Neural progenitor cell (in vitro differentiated cells): ENCODE measurements at regions not wholly inside any gene's neighbourhood (a gene's known extent, or its start where the extent isn't known, plus 50 kb on each side); places are given as distances from the start of the nearest gene placed in this dataset.
A peak's percentile ranks its signal among the peaks of the same experiment; 100 is the strongest.

Experiments
- DNase-seq: peaks from one replicate; pipeline ENCODE4 v3.0.0-alpha.2; 2016; ENCODE audit warnings: low spot score
- H2AFZ ChIP-seq: fragments of 200-600 bp; sonication (generic); replicated peaks from 2 replicates; pipeline ENCODE4 v1.6.1; 2016; ENCODE audit warnings: antibody characterized with exemption
- H3F3A ChIP-seq: fragments of 200-600 bp; sonication (generic); 2 replicates; pipeline ENCODE4 v1.6.1; 2016; ENCODE audit warnings: antibody characterized with exemption, low read depth
- H3K27ac ChIP-seq: fragments of 200-600 bp; sonication (generic); 2 replicates; pipeline ENCODE4 v1.5.1; 2016; ENCODE audit warnings: mild to moderate bottlenecking
- H3K27me3 ChIP-seq: fragments of 200-600 bp; sonication (generic); 2 replicates; pipeline ENCODE4 v1.6.1; 2016; ENCODE audit warnings: mild to moderate bottlenecking, moderate library complexity
- H3K36me3 ChIP-seq: fragments of 200-600 bp; sonication (generic); 2 replicates; pipeline ENCODE4 v1.5.1; 2016
- H3K4me1 ChIP-seq: fragments of 200-600 bp; sonication (generic); 2 replicates; pipeline ENCODE4 v1.6.1; 2016; ENCODE audit warnings: mixed run types
- H3K4me2 ChIP-seq: fragments of 200-600 bp; sonication (generic); 2 replicates; pipeline ENCODE4 v1.6.1; 2016
- H3K4me3 ChIP-seq: fragments of 200-600 bp; sonication (generic); 2 replicates; pipeline ENCODE4 v1.5.1; 2016
- H3K79me2 ChIP-seq: fragments of 200-600 bp; sonication (generic); 2 replicates; pipeline ENCODE4 v1.6.1; 2016; ENCODE audit warnings: low read depth
- H3K9ac ChIP-seq: fragments of 200-600 bp; sonication (generic); 2 replicates; pipeline ENCODE4 v1.6.1; 2016
- H3K9me3 ChIP-seq: fragments of 200-600 bp; sonication (generic); 2 replicates; pipeline ENCODE4 v1.5.1; 2016; ENCODE audit warnings: low read depth
- H4K20me1 ChIP-seq: fragments of 200-600 bp; sonication (generic); 2 replicates; pipeline ENCODE4 v1.6.1; 2016; ENCODE audit warnings: low read depth
- H3K27ac Mint-ChIP-seq: 3 replicates; pipeline ENCODE4 v1.8.0; 2021; ENCODE audit warnings: mixed read lengths
- H3K27me3 Mint-ChIP-seq: 2 replicates; pipeline ENCODE4 v1.8.0; 2022; ENCODE audit warnings: low read depth, mild to moderate bottlenecking, inconsistent platforms, moderate library complexity, mixed read lengths; ENCODE audit not compliant: insufficient read depth
- H3K36me3 Mint-ChIP-seq: 3 replicates; pipeline ENCODE4 v1.8.0; 2021; ENCODE audit warnings: mixed read lengths
- H3K4me1 Mint-ChIP-seq: 3 replicates; pipeline ENCODE4 v1.8.0; 2021; ENCODE audit warnings: mixed read lengths
- H3K4me3 Mint-ChIP-seq: 3 replicates; pipeline ENCODE4 v1.8.0; 2021; ENCODE audit warnings: mild to moderate bottlenecking, moderate library complexity, mixed read lengths
- H3K9me3 Mint-ChIP-seq: 3 replicates; pipeline ENCODE4 v1.8.0; 2020; ENCODE audit warnings: mixed read lengths
- EZH2 ChIP-seq: fragments of 200-600 bp; sonication (generic); IDR thresholded peaks from 2 replicates; pipeline ENCODE4 v1.6.1; 2017; ENCODE audit warnings: antibody characterized with exemption, mild to moderate bottlenecking, moderate library complexity
- EZH2phosphoT487 ChIP-seq: fragments of 200-600 bp; sonication (generic); IDR thresholded peaks from 2 replicates; pipeline ENCODE4 v1.6.1; 2017; ENCODE audit warnings: antibody characterized with exemption
- TF ChIP-seq, protein P1 (sequence below): fragments of 200-600 bp; sonication (generic); IDR thresholded peaks from 2 replicates; pipeline ENCODE4 v1.5.1; 2017; ENCODE audit warnings: antibody characterized with exemption, mild to moderate bottlenecking

DNA sequence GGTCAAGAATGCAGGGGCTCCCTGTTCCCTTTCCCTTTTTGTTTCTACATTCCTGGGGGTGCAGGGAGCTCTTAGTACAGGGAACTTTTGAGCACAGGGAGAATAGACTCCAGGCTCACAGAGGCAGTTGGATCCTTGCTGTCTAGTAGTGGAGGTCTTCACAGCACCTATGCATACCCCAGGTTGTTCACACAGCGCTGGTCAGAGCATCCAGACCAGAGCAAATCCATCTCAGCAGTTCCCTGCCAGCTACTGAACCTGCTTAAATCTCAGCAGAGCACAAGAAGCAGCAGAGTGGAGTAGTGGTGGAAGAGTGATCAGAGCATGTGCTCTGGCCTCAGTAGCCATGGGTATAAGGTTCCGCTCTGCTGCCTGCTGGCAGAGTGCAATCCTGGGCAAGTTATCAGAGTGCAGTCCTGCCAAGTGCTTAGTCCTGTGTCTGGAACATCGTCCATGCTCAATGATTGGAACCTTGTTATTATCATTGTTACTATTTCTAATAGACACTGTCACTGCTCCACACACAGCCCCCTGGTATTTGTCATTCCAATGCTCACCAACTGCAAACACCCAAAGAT is 220.4 kb downstream of the CBLN1 start:
- Histone ChIP-seq H3K27me3 (no peaks in the 10 kb centered on the region), H3K9ac (no peak overlapping the region), H3K79me2 (no peaks in the 10 kb centered on the region), H3F3A (peaks cover 2% of the 10 kb centered on the region), H3K9me3 (no peaks in the 10 kb centered on the region), H3K36me3 (no peaks in the 10 kb centered on the region), H3K4me1 (peaks cover 9% of the 10 kb centered on the region), H3K4me3 (no peak overlapping the region), H4K20me1 (no peaks in the 10 kb centered on the region), H3K4me2 (no peak overlapping the region), H2AFZ (no peak overlapping the region), H3K27ac (no peak overlapping the region)
- TF ChIP-seq, protein P1, sequence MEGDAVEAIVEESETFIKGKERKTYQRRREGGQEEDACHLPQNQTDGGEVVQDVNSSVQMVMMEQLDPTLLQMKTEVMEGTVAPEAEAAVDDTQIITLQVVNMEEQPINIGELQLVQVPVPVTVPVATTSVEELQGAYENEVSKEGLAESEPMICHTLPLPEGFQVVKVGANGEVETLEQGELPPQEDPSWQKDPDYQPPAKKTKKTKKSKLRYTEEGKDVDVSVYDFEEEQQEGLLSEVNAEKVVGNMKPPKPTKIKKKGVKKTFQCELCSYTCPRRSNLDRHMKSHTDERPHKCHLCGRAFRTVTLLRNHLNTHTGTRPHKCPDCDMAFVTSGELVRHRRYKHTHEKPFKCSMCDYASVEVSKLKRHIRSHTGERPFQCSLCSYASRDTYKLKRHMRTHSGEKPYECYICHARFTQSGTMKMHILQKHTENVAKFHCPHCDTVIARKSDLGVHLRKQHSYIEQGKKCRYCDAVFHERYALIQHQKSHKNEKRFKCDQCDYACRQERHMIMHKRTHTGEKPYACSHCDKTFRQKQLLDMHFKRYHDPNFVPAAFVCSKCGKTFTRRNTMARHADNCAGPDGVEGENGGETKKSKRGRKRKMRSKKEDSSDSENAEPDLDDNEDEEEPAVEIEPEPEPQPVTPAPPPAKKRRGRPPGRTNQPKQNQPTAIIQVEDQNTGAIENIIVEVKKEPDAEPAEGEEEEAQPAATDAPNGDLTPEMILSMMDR, result no peak
- TF ChIP-seq EZH2phosphoT487, result no peak
- no peak for TF ChIP-seq EZH2
- H3K36me3 Mint-ChIP-seq, result no peaks in the 10 kb centered on the region
- no peak overlapping the region for H3K27ac Mint-ChIP-seq
- H3K27me3 Mint-ChIP-seq, result peaks cover 2% of the 10 kb centered on the region
- no peak overlapping the region for H3K4me3 Mint-ChIP-seq
- no peak for DNase-seq
- peaks cover 7% of the 10 kb centered on the region for H3K4me1 Mint-ChIP-seq
- H3K9me3 Mint-ChIP-seq, result no peaks in the 10 kb centered on the region

DNA sequence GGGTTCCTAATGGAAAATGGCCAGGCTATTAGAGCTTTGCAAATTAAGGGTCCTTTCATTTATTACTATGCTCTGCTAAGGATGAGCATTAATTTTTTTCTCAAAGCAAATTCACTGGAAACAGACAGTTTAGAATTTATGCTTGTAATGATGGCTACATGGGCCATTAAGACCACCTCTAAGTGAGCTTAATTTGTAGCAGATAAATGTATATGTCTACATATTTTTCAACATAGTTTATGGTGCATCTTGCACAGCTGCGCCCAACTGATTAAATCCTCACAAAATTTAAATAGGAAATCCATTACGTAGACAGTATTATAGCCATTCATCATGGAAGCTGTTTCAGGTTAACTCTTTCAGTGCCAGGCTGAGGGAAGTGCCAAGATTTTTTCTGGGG is 220.9 kb downstream of the CBLN1 start:
- no peaks in the 10 kb centered on the region for H3K9me3 Mint-ChIP-seq
- DNase-seq, result no peak
- Histone ChIP-seq H2AFZ (no peak overlapping the region), H3F3A (peaks cover 7% of the 10 kb centered on the region), H3K4me2 (no peak overlapping the region), H3K4me3 (no peak overlapping the region), H3K36me3 (no peaks in the 10 kb centered on the region), H3K79me2 (no peaks in the 10 kb centered on the region), H3K4me1 (peaks cover 14% of the 10 kb centered on the region), H3K9me3 (no peaks in the 10 kb centered on the region), H4K20me1 (no peaks in the 10 kb centered on the region), H3K27me3 (no peaks in the 10 kb centered on the region), H3K27ac (no peak overlapping the region), H3K9ac (no peak overlapping the region)
- H3K4me1 Mint-ChIP-seq, result peaks cover 10% of the 10 kb centered on the region
- H3K4me3 Mint-ChIP-seq, result no peak overlapping the region
- no peaks in the 10 kb centered on the region for H3K36me3 Mint-ChIP-seq
- TF ChIP-seq EZH2phosphoT487 (no peak), EZH2 (no peak)
- TF ChIP-seq, protein P1, result no peak
- H3K27me3 Mint-ChIP-seq, result peaks cover 2% of the 10 kb centered on the region
- no peak overlapping the region for H3K27ac Mint-ChIP-seq

DNA sequence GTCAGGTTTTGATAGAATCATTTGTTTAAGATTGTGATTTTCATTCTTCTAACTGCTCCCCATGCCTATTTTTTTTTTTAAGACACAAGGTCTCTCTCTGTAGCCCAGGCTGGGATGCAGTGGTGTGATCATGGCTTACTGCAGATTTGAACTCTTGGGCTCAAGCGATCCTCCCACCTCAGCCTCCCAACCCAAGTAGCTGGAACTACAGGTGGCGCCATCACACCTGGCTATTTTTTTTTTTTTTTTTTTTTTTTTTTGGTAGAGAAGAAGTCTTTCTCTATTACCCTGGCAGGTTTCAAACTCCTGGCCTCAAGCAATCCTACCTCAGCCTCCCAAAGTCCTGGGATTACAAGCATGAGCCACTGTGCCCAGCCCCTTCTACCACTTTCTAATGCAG is 223.3 kb downstream of the CBLN1 start:
- peaks cover 16% of the 10 kb centered on the region for H3K4me1 Mint-ChIP-seq
- H3K27ac Mint-ChIP-seq, result no peak overlapping the region
- peaks cover 20% of the 10 kb centered on the region for H3K4me1 ChIP-seq
- H3K79me2 ChIP-seq, result no peaks in the 10 kb centered on the region
- DNase-seq, result no peak
- no peak overlapping the region for H3K27ac ChIP-seq
- H3K27me3 ChIP-seq, result no peaks in the 10 kb centered on the region
- H3K36me3 ChIP-seq, result no peaks in the 10 kb centered on the region
- no peaks in the 10 kb centered on the region for H3K9me3 ChIP-seq
- H3F3A ChIP-seq, result peaks cover 11% of the 10 kb centered on the region
- H3K4me3 ChIP-seq, result no peak overlapping the region
- no peaks in the 10 kb centered on the region for H4K20me1 ChIP-seq
- H3K27me3 Mint-ChIP-seq, result peaks cover 2% of the 10 kb centered on the region
- no peaks in the 10 kb centered on the region for H3K9me3 Mint-ChIP-seq
- no peak overlapping the region for H3K4me2 ChIP-seq
- no peak overlapping the region for H3K9ac ChIP-seq
- TF ChIP-seq EZH2phosphoT487 (no peak), EZH2 (no peak)
- TF ChIP-seq, protein P1, result no peak
- no peak overlapping the region for H3K4me3 Mint-ChIP-seq
- no peaks in the 10 kb centered on the region for H3K36me3 Mint-ChIP-seq
- H2AFZ ChIP-seq, result peak overlapping the region; percentile 63
